Ascending aorta (tissue), 2 donors: ENCODE measurements at regions not wholly inside any gene's neighbourhood (a gene's known extent, or its start where the extent isn't known, plus 50 kb on each side); places are given as distances from the start of the nearest gene placed in this dataset.

Source experiments
- DNase-seq, 2 donors: peaks; one replicate each; pipeline ENCODE4 v3.0.0-alpha.2; 2019; ENCODE audit warnings: low spot score in 2 of 2
- H3K27ac ChIP-seq, 2 donors: fragments of 200-600 bp; sonication (generic); one replicate each; pipeline ENCODE4 v1.5.1; 2016 to 2017; ENCODE audit warnings: mild to moderate bottlenecking in 1 of 2
- H3K27me3 ChIP-seq: fragments of 200-600 bp; sonication (generic); one replicate; pipeline ENCODE4 v1.5.1; 2017
- H3K36me3 ChIP-seq, 2 donors: fragments of 200-600 bp; sonication (generic); one replicate each; pipeline ENCODE4 v1.5.1; 2016
- H3K4me1 ChIP-seq, 2 donors: fragments of 200-600 bp; sonication (generic); one replicate each; pipeline ENCODE4 v1.5.1; 2016 to 2017; ENCODE audit warnings: mild to moderate bottlenecking in 1 of 2
- H3K4me3 ChIP-seq, 2 donors: fragments of 200-600 bp; sonication (generic); one replicate each; pipeline ENCODE4 v1.5.1; 2016 to 2017; ENCODE audit warnings: mild to moderate bottlenecking in 1 of 2
- H3K9me3 ChIP-seq, 2 donors: fragments of 200-600 bp; sonication (generic); one replicate each; pipeline ENCODE4 v1.5.1; 2016
- CTCF ChIP-seq, 3 experiments: fragments of 200-600 bp in 2 of 3; fragments of 450-650 bp in 1 of 3; sonication (generic) in 2 of 3; IDR thresholded peaks; one replicate each; pipeline ENCODE4 v1.5.1; 2016 to 2019; ENCODE audit warnings: antibody characterized with exemption in 3 of 3, mild to moderate bottlenecking in 1 of 3, moderate library complexity in 1 of 3
- intact Hi-C: fragments of 100-400 bp; cut with DNase I; formaldehyde crosslinking; loops from one replicate; pipeline ENCODE4 v1.15.1; 2023

GRCh38 chr2:103525756-103526155 is 763.9 kb downstream of the TMEM182 start:
- intact Hi-C loops: no loop called here
- no peak overlapping the region for H3K4me3 ChIP-seq
- DNase-seq: no peak
- TF ChIP-seq CTCF (IDR thresholded peaks at IDR 0.05): no peak
- H3K9me3 ChIP-seq: no peaks in the 10 kb centered on the region
- no peaks in the 10 kb centered on the region for H3K27me3 ChIP-seq
- no peaks in the 10 kb centered on the region for H3K4me1 ChIP-seq
- no peaks in the 10 kb centered on the region for H3K36me3 ChIP-seq
- H3K27ac ChIP-seq: no peak overlapping the region

- DNase-seq: no peak
- intact Hi-C loops: no loop called here
- H3K36me3 ChIP-seq: no peaks in the 10 kb centered on the region
- H3K4me3 ChIP-seq: no peak overlapping the region
- no peaks in the 10 kb centered on the region for H3K27me3 ChIP-seq
- no peaks in the 10 kb centered on the region for H3K4me1 ChIP-seq
- H3K9me3 ChIP-seq: no peaks in the 10 kb centered on the region
- no peak overlapping the region for H3K27ac ChIP-seq
- no peak for TF ChIP-seq CTCF (IDR thresholded peaks at IDR 0.05)
Observed at GRCh38 chr2:103526757-103527156, 764.9 kb downstream of the TMEM182 start.

- Histone ChIP-seq H3K9me3 (no peaks in the 10 kb centered on the region), H3K27ac (no peak overlapping the region), H3K27me3 (no peaks in the 10 kb centered on the region), H3K36me3 (no peaks in the 10 kb centered on the region), H3K4me1 (no peaks in the 10 kb centered on the region), H3K4me3 (no peak overlapping the region)
- no peak for TF ChIP-seq CTCF (IDR thresholded peaks at IDR 0.05)
- no peak for DNase-seq
- intact Hi-C loops: no loop called here
Observed at GRCh38 chr2:103527278-103527677, 765.4 kb downstream of the TMEM182 start.

GRCh38 chr2:103529798-103530502 is 768.1 kb downstream of the TMEM182 start:
- no peak for TF ChIP-seq CTCF (IDR thresholded peaks at IDR 0.05)
- Histone ChIP-seq H3K4me3 (no peak overlapping the region), H3K36me3 (no peaks in the 10 kb centered on the region), H3K27ac (no peak overlapping the region), H3K4me1 (no peaks in the 10 kb centered on the region), H3K27me3 (no peaks in the 10 kb centered on the region), H3K9me3 (no peaks in the 10 kb centered on the region)
- DNase-seq: no peak
- intact Hi-C loops: no loop called here

GRCh38 chr2:103552775-103553174 is 790.9 kb downstream of the TMEM182 start:
- Histone ChIP-seq H3K36me3 (no peaks in the 10 kb centered on the region), H3K27ac (no peak overlapping the region), H3K4me1 (no peaks in the 10 kb centered on the region), H3K9me3 (no peaks in the 10 kb centered on the region), H3K4me3 (no peak overlapping the region), H3K27me3 (no peaks in the 10 kb centered on the region)
- intact Hi-C loops: no loop called here
- no peak for TF ChIP-seq CTCF (IDR thresholded peaks at IDR 0.05)
- DNase-seq: no peak

- Histone ChIP-seq H3K27ac (no peak overlapping the region), H3K4me3 (no peak overlapping the region), H3K4me1 (no peaks in the 10 kb centered on the region), H3K36me3 (no peaks in the 10 kb centered on the region), H3K27me3 (no peaks in the 10 kb centered on the region), H3K9me3 (no peaks in the 10 kb centered on the region)
- intact Hi-C loops: no loop called here
- no peak for TF ChIP-seq CTCF (IDR thresholded peaks at IDR 0.05)
- no peak for DNase-seq
Observed at GRCh38 chr2:103594823-103595222, 833.0 kb downstream of the TMEM182 start.
